ENCODE measurements at regions not wholly inside any gene's neighbourhood (a gene's known extent, or its start where the extent isn't known, plus 50 kb on each side); places are given as distances from the start of the nearest gene placed in this dataset.

DNA sequence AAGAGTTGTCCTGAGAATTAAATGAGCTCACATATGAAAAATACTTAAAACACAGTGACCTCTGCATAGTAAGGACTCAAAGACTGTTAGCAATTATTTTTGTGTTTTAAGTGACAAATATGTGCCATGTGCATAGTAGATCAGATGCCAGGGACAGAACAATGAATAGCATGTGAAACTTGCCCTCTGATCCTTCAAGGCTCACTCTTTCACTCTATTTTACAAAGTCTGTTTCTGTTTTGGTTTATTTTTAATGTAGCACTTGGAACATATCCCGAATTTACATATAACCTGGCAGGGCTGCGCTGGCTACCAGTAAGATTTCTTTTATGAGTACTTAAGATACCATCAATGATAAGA lies 135.5 kb upstream of the TNFAIP3 start:
- Mint-ChIP-seq H3K4me3 (no peak overlapping the region), H3K36me3 (no peaks in the 10 kb centered on the region), H3K27me3 (ENCODE audit: insufficient read depth, low read depth) (no peaks in the 10 kb centered on the region), H3K4me1 (peaks cover 13% of the 10 kb centered on the region), H3K27ac (no peak overlapping the region), H3K9me3 (no peaks in the 10 kb centered on the region)
- no peak overlapping the region for H3K9ac ChIP-seq
- TF ChIP-seq, protein P1, sequence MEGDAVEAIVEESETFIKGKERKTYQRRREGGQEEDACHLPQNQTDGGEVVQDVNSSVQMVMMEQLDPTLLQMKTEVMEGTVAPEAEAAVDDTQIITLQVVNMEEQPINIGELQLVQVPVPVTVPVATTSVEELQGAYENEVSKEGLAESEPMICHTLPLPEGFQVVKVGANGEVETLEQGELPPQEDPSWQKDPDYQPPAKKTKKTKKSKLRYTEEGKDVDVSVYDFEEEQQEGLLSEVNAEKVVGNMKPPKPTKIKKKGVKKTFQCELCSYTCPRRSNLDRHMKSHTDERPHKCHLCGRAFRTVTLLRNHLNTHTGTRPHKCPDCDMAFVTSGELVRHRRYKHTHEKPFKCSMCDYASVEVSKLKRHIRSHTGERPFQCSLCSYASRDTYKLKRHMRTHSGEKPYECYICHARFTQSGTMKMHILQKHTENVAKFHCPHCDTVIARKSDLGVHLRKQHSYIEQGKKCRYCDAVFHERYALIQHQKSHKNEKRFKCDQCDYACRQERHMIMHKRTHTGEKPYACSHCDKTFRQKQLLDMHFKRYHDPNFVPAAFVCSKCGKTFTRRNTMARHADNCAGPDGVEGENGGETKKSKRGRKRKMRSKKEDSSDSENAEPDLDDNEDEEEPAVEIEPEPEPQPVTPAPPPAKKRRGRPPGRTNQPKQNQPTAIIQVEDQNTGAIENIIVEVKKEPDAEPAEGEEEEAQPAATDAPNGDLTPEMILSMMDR (IDR thresholded peaks at IDR 0.05): no peak
- TF ChIP-seq EZH2phosphoT487 (IDR thresholded peaks at IDR 0.05) (no peak), EZH2 (IDR thresholded peaks at IDR 0.05) (no peak)
- H3K36me3 ChIP-seq: no peaks in the 10 kb centered on the region
- H3K9me3 ChIP-seq (ENCODE audit: low read depth): no peaks in the 10 kb centered on the region
- no peaks in the 10 kb centered on the region for H3K27me3 ChIP-seq
- H3K4me2 ChIP-seq: no peak overlapping the region
- DNase-seq (ENCODE audit: low spot score): no peak
- H3K4me1 ChIP-seq: peaks cover 16% of the 10 kb centered on the region
- H3K4me3 ChIP-seq: no peak overlapping the region
- no peaks in the 10 kb centered on the region for H3K79me2 ChIP-seq (ENCODE audit: low read depth)
- H4K20me1 ChIP-seq (ENCODE audit: low read depth): no peaks in the 10 kb centered on the region
- no peak overlapping the region for H2AFZ ChIP-seq (replicated peaks)
- H3F3A ChIP-seq (ENCODE audit: low read depth): no peaks in the 10 kb centered on the region
- no peak overlapping the region for H3K27ac ChIP-seq

- H3K27ac ChIP-seq: no peak overlapping the region
- no peak overlapping the region for H3K4me3 Mint-ChIP-seq
- H3K9me3 ChIP-seq (ENCODE audit: low read depth): no peaks in the 10 kb centered on the region
- H3K9ac ChIP-seq: no peak overlapping the region
- H3K36me3 Mint-ChIP-seq: no peaks in the 10 kb centered on the region
- H3K27me3 ChIP-seq: no peaks in the 10 kb centered on the region
- H3K9me3 Mint-ChIP-seq: no peaks in the 10 kb centered on the region
- DNase-seq (ENCODE audit: low spot score): no peak
- no peaks in the 10 kb centered on the region for H3F3A ChIP-seq (ENCODE audit: low read depth)
- no peaks in the 10 kb centered on the region for H3K36me3 ChIP-seq
- no peak overlapping the region for H3K27ac Mint-ChIP-seq
- no peak for TF ChIP-seq EZH2phosphoT487 (IDR thresholded peaks at IDR 0.05)
- TF ChIP-seq, protein P1 (IDR thresholded peaks at IDR 0.05): no peak
- TF ChIP-seq EZH2 (IDR thresholded peaks at IDR 0.05): no peak
- no peaks in the 10 kb centered on the region for H3K27me3 Mint-ChIP-seq (ENCODE audit: insufficient read depth, low read depth)
- no peaks in the 10 kb centered on the region for H3K79me2 ChIP-seq (ENCODE audit: low read depth)
- H2AFZ ChIP-seq (replicated peaks): no peak overlapping the region
- H3K4me2 ChIP-seq: no peak overlapping the region
- H3K4me1 Mint-ChIP-seq: peaks cover 13% of the 10 kb centered on the region
- H4K20me1 ChIP-seq (ENCODE audit: low read depth): no peaks in the 10 kb centered on the region
- no peak overlapping the region for H3K4me3 ChIP-seq
- peaks cover 16% of the 10 kb centered on the region for H3K4me1 ChIP-seq
Observed at GRCh38 chr6:137731960-137732616, 135.0 kb upstream of the TNFAIP3 start.

DNA sequence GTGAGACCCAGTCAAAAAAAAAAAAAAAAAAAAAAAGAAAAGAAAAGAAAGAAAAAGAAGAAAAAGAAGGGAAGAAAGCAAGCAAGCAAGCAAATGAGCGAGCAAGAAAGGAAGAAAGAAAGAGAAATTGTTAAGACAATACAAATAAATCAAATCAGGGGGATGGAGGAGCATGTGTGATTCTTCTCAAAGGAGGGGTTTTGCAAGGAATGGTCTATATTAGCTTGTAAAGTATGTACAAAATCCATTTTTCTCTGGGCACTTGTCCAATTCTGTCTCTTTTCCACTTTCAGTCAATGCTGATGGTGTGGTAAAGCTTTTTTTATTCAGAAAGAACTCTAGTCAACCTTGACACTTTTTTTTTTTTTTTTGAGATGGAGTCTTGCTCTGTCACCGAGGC lies 133.7 kb upstream of the TNFAIP3 start:
- Histone ChIP-seq H3K4me3 (no peak overlapping the region), H3K36me3 (no peaks in the 10 kb centered on the region), H3K27ac (no peak overlapping the region), H4K20me1 (ENCODE audit: low read depth) (no peaks in the 10 kb centered on the region), H3K4me2 (no peak overlapping the region), H2AFZ (replicated peaks) (no peak overlapping the region), H3K9me3 (ENCODE audit: low read depth) (no peaks in the 10 kb centered on the region), H3K9ac (no peak overlapping the region), H3K79me2 (ENCODE audit: low read depth) (no peaks in the 10 kb centered on the region), H3K27me3 (no peaks in the 10 kb centered on the region), H3K4me1 (peaks cover 14% of the 10 kb centered on the region), H3F3A (ENCODE audit: low read depth) (no peaks in the 10 kb centered on the region)
- Mint-ChIP-seq H3K4me3 (no peak overlapping the region), H3K36me3 (no peaks in the 10 kb centered on the region), H3K27me3 (ENCODE audit: insufficient read depth, low read depth) (no peaks in the 10 kb centered on the region), H3K4me1 (peaks cover 19% of the 10 kb centered on the region), H3K27ac (no peak overlapping the region), H3K9me3 (no peaks in the 10 kb centered on the region)
- no peak for TF ChIP-seq EZH2phosphoT487 (IDR thresholded peaks at IDR 0.05)
- TF ChIP-seq, protein P1 (IDR thresholded peaks at IDR 0.05): no peak
- no peak for TF ChIP-seq EZH2 (IDR thresholded peaks at IDR 0.05)
- DNase-seq (ENCODE audit: low spot score): no peak

Measured in neural progenitor cell (in vitro differentiated cells).